ENCODE measurements at regions not wholly inside any gene's neighbourhood (a gene's known extent, or its start where the extent isn't known, plus 50 kb on each side); places are given as distances from the start of the nearest gene placed in this dataset.

DNA sequence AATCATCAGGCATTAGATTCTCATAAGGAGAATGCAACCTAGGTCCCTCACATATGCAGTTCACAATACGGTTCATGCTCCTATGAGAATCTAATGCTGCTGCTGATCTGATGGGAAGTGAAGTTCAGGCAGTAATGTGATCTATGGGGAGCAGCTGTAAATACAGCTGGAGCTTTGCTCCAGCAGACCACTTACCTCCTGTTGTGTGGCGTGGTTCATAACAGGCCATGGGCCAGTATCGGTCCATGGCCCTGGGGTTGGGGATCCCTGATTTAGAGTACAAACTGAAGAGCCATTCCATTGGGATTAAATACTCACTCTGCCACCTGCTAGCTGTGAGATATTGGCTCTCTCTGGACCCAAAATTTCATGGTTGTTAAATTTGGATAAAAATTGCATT, 244.6 kb upstream of the POGK start:
- TF ChIP-seq BACH2 (CRISPR knock-in tag; IDR thresholded peaks at IDR 0.05; ENCODE audit: borderline replicate concordance) (no peak), ESRRG (CRISPR knock-in tag; IDR thresholded peaks at IDR 0.05) (no peak), ARNTL (CRISPR knock-in tag; IDR thresholded peaks at IDR 0.05; ENCODE audit: borderline replicate concordance, low read depth) (no peak), OSR1 (CRISPR knock-in tag; IDR thresholded peaks at IDR 0.05) (no peak), PATZ1 (CRISPR knock-in tag; IDR thresholded peaks at IDR 0.05; ENCODE audit: borderline replicate concordance) (no peak), ZFP3 (CRISPR knock-in tag; IDR thresholded peaks at IDR 0.05) (no peak), CSDC2 (CRISPR knock-in tag; IDR thresholded peaks at IDR 0.05) (no peak), TOX (CRISPR knock-in tag; IDR thresholded peaks at IDR 0.05; ENCODE audit: borderline replicate concordance) (no peak), ZNF70 (CRISPR knock-in tag; IDR thresholded peaks at IDR 0.05) (no peak)
- TF ChIP-seq, protein P1, sequence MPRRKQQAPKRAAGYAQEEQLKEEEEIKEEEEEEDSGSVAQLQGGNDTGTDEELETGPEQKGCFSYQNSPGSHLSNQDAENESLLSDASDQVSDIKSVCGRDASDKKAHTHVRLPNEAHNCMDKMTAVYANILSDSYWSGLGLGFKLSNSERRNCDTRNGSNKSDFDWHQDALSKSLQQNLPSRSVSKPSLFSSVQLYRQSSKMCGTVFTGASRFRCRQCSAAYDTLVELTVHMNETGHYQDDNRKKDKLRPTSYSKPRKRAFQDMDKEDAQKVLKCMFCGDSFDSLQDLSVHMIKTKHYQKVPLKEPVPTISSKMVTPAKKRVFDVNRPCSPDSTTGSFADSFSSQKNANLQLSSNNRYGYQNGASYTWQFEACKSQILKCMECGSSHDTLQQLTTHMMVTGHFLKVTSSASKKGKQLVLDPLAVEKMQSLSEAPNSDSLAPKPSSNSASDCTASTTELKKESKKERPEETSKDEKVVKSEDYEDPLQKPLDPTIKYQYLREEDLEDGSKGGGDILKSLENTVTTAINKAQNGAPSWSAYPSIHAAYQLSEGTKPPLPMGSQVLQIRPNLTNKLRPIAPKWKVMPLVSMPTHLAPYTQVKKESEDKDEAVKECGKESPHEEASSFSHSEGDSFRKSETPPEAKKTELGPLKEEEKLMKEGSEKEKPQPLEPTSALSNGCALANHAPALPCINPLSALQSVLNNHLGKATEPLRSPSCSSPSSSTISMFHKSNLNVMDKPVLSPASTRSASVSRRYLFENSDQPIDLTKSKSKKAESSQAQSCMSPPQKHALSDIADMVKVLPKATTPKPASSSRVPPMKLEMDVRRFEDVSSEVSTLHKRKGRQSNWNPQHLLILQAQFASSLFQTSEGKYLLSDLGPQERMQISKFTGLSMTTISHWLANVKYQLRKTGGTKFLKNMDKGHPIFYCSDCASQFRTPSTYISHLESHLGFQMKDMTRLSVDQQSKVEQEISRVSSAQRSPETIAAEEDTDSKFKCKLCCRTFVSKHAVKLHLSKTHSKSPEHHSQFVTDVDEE (CRISPR knock-in tag; IDR thresholded peaks at IDR 0.05): no peak
- TF ChIP-seq, protein P2, sequence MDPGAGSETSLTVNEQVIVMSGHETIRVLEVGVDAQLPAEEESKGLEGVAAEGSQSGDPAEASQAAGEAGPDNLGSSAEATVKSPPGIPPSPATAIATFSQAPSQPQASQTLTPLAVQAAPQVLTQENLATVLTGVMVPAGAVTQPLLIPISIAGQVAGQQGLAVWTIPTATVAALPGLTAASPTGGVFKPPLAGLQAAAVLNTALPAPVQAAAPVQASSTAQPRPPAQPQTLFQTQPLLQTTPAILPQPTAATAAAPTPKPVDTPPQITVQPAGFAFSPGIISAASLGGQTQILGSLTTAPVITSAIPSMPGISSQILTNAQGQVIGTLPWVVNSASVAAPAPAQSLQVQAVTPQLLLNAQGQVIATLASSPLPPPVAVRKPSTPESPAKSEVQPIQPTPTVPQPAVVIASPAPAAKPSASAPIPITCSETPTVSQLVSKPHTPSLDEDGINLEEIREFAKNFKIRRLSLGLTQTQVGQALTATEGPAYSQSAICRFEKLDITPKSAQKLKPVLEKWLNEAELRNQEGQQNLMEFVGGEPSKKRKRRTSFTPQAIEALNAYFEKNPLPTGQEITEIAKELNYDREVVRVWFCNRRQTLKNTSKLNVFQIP (CRISPR knock-in tag; IDR thresholded peaks at IDR 0.05; ENCODE audit: borderline replicate concordance, low read depth): no peak

Measured in SK-N-SH treated with all-trans-retinoic acid at 6 μM for 48 hours (cell line).